ENCODE measurements at regions not wholly inside any gene's neighbourhood (a gene's known extent, or its start where the extent isn't known, plus 50 kb on each side); places are given as distances from the start of the nearest gene placed in this dataset.

DNA sequence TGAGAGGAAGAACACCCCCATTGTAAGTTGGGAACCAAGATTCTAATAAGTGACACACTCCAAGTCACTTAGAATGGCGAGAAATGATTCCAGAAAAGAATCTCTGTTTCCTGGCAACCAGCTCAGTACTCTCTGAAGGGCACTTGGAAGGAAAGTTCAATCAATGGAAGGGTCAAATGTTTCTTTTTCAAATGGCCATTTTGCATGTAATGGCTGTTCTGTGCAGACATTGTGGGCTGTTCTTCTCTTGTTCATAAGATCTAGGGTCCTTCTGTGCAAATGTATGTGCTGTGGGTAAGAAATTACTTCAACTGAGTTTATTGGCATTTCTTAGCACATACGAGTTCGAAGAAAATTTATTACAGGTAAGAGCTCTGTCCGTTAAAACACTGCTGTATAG lies 145.3 kb downstream of the EVX1 start:
- Mint-ChIP-seq H3K36me3 (ENCODE audit: low read depth) (no peaks in the 10 kb centered on the region), H3K27me3 (ENCODE audit: insufficient read depth) (peaks cover 22% of the 10 kb centered on the region), H3K27ac (no peak overlapping the region), H3K4me3 (no peak overlapping the region), H3K9me3 (no peaks in the 10 kb centered on the region), H3K4me1 (ENCODE audit: low read depth) (no peaks in the 10 kb centered on the region)
- DNase-seq: no peak
- TF ChIP-seq, protein P1, sequence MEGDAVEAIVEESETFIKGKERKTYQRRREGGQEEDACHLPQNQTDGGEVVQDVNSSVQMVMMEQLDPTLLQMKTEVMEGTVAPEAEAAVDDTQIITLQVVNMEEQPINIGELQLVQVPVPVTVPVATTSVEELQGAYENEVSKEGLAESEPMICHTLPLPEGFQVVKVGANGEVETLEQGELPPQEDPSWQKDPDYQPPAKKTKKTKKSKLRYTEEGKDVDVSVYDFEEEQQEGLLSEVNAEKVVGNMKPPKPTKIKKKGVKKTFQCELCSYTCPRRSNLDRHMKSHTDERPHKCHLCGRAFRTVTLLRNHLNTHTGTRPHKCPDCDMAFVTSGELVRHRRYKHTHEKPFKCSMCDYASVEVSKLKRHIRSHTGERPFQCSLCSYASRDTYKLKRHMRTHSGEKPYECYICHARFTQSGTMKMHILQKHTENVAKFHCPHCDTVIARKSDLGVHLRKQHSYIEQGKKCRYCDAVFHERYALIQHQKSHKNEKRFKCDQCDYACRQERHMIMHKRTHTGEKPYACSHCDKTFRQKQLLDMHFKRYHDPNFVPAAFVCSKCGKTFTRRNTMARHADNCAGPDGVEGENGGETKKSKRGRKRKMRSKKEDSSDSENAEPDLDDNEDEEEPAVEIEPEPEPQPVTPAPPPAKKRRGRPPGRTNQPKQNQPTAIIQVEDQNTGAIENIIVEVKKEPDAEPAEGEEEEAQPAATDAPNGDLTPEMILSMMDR (IDR thresholded peaks at IDR 0.05): no peak

DNA sequence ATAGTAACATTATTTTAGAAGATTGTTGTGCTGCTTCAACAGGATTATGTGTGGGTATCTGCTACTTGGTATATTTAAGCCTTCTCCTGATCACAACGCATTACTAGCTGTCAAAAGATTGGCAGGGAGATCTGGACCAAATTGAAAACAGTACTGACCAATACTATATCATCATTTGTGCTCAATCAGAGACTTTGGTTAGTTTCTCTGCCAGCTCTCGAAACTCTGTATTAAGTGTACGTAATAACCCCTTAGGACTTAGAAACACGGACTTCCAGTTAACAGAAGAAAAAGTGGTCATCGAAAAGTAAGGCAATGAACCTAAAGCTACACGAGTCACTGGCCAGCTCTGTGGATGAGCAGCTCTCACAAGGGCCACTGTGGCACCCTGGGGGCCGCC lies 146.0 kb downstream of the EVX1 start:
- Mint-ChIP-seq H3K27me3 (ENCODE audit: insufficient read depth) (peaks cover 26% of the 10 kb centered on the region), H3K4me3 (no peak overlapping the region), H3K4me1 (ENCODE audit: low read depth) (no peaks in the 10 kb centered on the region), H3K9me3 (no peaks in the 10 kb centered on the region), H3K36me3 (ENCODE audit: low read depth) (no peaks in the 10 kb centered on the region), H3K27ac (no peak overlapping the region)
- no peak for DNase-seq
- TF ChIP-seq, protein P1 (IDR thresholded peaks at IDR 0.05): no peak

DNA sequence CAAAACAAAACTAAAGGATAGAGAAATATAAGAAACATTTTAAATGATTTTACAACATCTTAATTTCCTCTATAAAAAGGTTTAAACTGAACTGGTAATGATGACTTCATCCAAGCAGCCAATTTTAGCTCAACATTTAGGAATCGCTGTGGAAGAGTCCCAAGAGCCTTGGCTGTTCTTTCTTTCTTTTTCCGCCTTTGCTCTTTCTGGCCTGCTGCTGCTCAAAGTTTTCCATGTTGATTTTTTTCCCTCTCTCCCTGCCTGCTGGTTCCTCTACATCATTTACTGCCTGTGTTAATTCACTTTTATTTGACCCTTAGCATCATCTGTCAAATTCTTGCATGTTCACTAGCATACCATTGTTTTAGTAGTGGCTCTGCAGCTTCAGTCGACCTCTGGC lies 146.9 kb downstream of the EVX1 start:
- TF ChIP-seq, protein P1 (IDR thresholded peaks at IDR 0.05): no peak
- Mint-ChIP-seq H3K27ac (no peak overlapping the region), H3K4me1 (ENCODE audit: low read depth) (no peaks in the 10 kb centered on the region), H3K27me3 (ENCODE audit: insufficient read depth) (peaks cover 34% of the 10 kb centered on the region), H3K36me3 (ENCODE audit: low read depth) (no peaks in the 10 kb centered on the region), H3K9me3 (no peaks in the 10 kb centered on the region), H3K4me3 (no peak overlapping the region)
- DNase-seq: no peak

DNA sequence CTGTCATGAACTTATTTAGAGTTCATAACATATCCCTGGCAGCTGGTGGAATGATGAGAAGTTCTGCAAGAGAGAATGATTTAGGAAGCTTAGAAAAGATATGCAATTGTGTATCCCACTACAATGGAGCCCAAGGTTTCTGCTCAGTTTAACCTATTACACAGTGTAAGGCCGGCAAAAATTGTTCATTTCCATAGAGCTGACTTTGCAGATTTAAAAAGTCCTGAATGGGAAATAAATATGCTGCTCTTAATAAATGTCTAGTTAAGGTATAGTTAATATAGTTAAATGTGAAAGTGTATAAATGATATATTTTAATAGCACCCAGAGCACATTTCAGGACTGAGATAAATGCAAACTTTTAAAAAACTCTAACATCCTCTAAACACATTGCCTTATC lies 149.9 kb downstream of the EVX1 start:
- TF ChIP-seq, protein P1 (IDR thresholded peaks at IDR 0.05): no peak
- no peaks in the 10 kb centered on the region for H3K9me3 Mint-ChIP-seq
- no peak for DNase-seq
- no peak overlapping the region for H3K27ac Mint-ChIP-seq
- H3K4me1 Mint-ChIP-seq (ENCODE audit: low read depth): no peaks in the 10 kb centered on the region
- no peak overlapping the region for H3K4me3 Mint-ChIP-seq
- no peaks in the 10 kb centered on the region for H3K36me3 Mint-ChIP-seq (ENCODE audit: low read depth)
- H3K27me3 Mint-ChIP-seq (ENCODE audit: insufficient read depth): peaks cover 36% of the 10 kb centered on the region

DNA sequence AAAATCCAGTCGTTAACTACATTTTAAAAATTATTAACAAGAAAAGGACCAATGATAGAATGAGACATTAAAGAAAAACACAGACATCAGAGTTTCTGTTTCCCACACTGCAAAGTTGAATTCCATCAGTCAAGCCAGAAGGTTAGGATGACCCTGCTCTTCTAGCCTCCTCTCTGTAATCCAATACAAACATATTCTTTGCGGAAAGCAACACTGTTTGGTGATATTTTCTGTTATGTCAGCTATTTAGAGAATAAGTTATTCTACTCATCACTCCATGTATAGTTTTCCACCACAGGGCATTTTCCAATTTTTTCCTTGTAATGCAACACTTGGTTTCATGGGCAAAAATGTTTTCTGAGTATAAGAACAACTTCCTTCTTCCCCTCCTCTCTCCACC lies 152.3 kb downstream of the EVX1 start:
- Mint-ChIP-seq H3K27me3 (ENCODE audit: insufficient read depth) (peaks cover 31% of the 10 kb centered on the region), H3K4me3 (no peak overlapping the region), H3K4me1 (ENCODE audit: low read depth) (no peaks in the 10 kb centered on the region), H3K27ac (no peak overlapping the region), H3K9me3 (no peaks in the 10 kb centered on the region), H3K36me3 (ENCODE audit: low read depth) (no peaks in the 10 kb centered on the region)
- TF ChIP-seq, protein P1 (IDR thresholded peaks at IDR 0.05): no peak
- DNase-seq: no peak

DNA sequence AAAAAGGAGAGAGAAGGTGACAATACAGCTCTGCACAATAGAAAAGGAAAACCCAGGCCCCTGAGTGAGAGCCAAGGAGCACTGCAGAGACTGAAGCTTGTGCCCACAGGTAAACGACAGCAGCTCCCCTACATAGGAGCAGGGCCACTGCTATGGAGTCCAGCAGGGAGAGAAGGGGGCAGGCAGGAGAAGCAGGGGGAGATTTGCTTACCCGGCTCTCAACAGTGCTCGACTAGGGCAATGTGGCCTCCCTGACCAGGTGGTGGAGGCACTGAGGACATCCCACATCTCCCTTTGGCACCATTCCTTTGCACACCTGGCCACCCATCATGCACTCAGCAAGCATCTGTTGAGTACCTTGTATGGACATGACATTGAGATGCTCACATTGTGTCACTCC lies 153.0 kb downstream of the EVX1 start:
- Mint-ChIP-seq H3K36me3 (ENCODE audit: low read depth) (no peaks in the 10 kb centered on the region), H3K4me3 (no peak overlapping the region), H3K27me3 (ENCODE audit: insufficient read depth) (peaks cover 32% of the 10 kb centered on the region), H3K4me1 (ENCODE audit: low read depth) (no peaks in the 10 kb centered on the region), H3K27ac (no peak overlapping the region), H3K9me3 (no peaks in the 10 kb centered on the region)
- no peak for DNase-seq
- TF ChIP-seq, protein P1 (IDR thresholded peaks at IDR 0.05): no peak
